ENCODE measurements at regions not wholly inside any gene's neighbourhood (a gene's known extent, or its start where the extent isn't known, plus 50 kb on each side); places are given as distances from the start of the nearest gene placed in this dataset.

GRCh38 chr10:46228563-46229071 is 58.2 kb upstream of the ANTXRL start:
- TF ChIP-seq CTCF (IDR thresholded peaks at IDR 0.05 in 2 of 3, conservative IDR thresholded peaks at IDR 0.05 in 1 of 3; ENCODE audit: control insufficient read depth in 2 of 3, extremely low read depth in 1 of 3, insufficient read depth in 1 of 3, low read depth in 3 of 3, low read length in 3 of 3), result peak; percentile 84 to 89 (median 87)
- TF ChIP-seq PRDM15 (CRISPR knock-in tag; IDR thresholded peaks at IDR 0.05), result no peak
- TF ChIP-seq DPF2 (IDR thresholded peaks at IDR 0.05), result no peak
- TF ChIP-seq EZH2 (IDR thresholded peaks at IDR 0.05; ENCODE audit: borderline replicate concordance, control insufficient read depth, low read depth, low read length), result no peak
- TF ChIP-seq ASH2L (IDR thresholded peaks at IDR 0.05; ENCODE audit: borderline replicate concordance, low read depth), result no peak
- TF ChIP-seq CHD4 (IDR thresholded peaks at IDR 0.05), result no peak
- TF ChIP-seq TAF1 (IDR thresholded peaks at IDR 0.05; ENCODE audit: borderline replicate concordance, low read depth, low read length), result no peak
- no peak for TF ChIP-seq EGR1 (IDR thresholded peaks at IDR 0.05; ENCODE audit: borderline replicate concordance in 1 of 2, low read depth in 2 of 2, low read length in 2 of 2)
- no peak for TF ChIP-seq GABPA (IDR thresholded peaks at IDR 0.05; ENCODE audit: low read depth)
- no peak for TF ChIP-seq KDM1A (IDR thresholded peaks at IDR 0.05; ENCODE audit: borderline replicate concordance)
- no peak for TF ChIP-seq HCFC1 (IDR thresholded peaks at IDR 0.05; ENCODE audit: low read length)
